Lung (tissue), 11 donors: ENCODE measurements at regions not wholly inside any gene's neighbourhood (a gene's known extent, or its start where the extent isn't known, plus 50 kb on each side); places are given as distances from the start of the nearest gene placed in this dataset.

ENCODE experiments used
- ATAC-seq: fragments of 200-7000 bp; cut with Tn5 transposase; one replicate; pipeline ENCODE4 v1.9.1; 2020; ENCODE audit warnings: moderate number of reproducible peaks; ENCODE audit not compliant: insufficient read depth, low FRiP score
- DNase-seq, 3 donors: peaks; one replicate each; pipeline ENCODE4 v3.0.0-alpha.2; 2013 to 2017
- H3K27ac ChIP-seq, 2 donors: one replicate each; pipeline ENCODE4 v1.5.1; 2013; ENCODE audit warnings: mild to moderate bottlenecking in 2 of 2, moderate library complexity in 2 of 2, control low read depth in 1 of 2, inconsistent platforms in 1 of 2, low read depth in 1 of 2, low read length in 1 of 2
- H3K27me3 ChIP-seq, 3 donors: one replicate each; pipeline ENCODE4 v1.5.1; 2013; ENCODE audit warnings: low read length in 2 of 3; ENCODE audit not compliant: control insufficient read depth in 3 of 3, insufficient read depth in 3 of 3
- H3K36me3 ChIP-seq, 4 donors: one replicate each; pipeline ENCODE4 v1.5.1; 2013; ENCODE audit warnings: low read length in 4 of 4, mild to moderate bottlenecking in 1 of 4, moderate library complexity in 1 of 4; ENCODE audit not compliant: control insufficient read depth in 4 of 4, insufficient read depth in 4 of 4
- H3K4me1 ChIP-seq, 5 donors: one replicate each; pipeline ENCODE4 v1.5.1; 2013; ENCODE audit warnings: low read length in 5 of 5, mild to moderate bottlenecking in 2 of 5, moderate library complexity in 1 of 5; ENCODE audit not compliant: control insufficient read depth in 5 of 5, insufficient read depth in 5 of 5
- H3K4me3 ChIP-seq: one replicate; pipeline ENCODE4 v1.5.1; 2013; ENCODE audit warnings: mild to moderate bottlenecking, control low read depth, moderate library complexity
- H3K9ac ChIP-seq, 2 donors: one replicate each; pipeline ENCODE4 v1.5.1; 2013; ENCODE audit warnings: low read length in 2 of 2, control low read depth in 1 of 2; ENCODE audit not compliant: insufficient read depth in 1 of 2
- H3K9me3 ChIP-seq, 4 donors: one replicate each; pipeline ENCODE4 v1.5.1; 2013; ENCODE audit warnings: low read length in 3 of 4, mild to moderate bottlenecking in 1 of 4, moderate library complexity in 1 of 4; ENCODE audit not compliant: control insufficient read depth in 4 of 4, insufficient read depth in 3 of 4
- CTCF ChIP-seq: IDR thresholded peaks from 2 replicates; pipeline ENCODE4 v1.5.1; 2012; ENCODE audit warnings: mild to moderate bottlenecking; ENCODE audit errors: control extremely low read depth, extremely low read depth
- WGBS, 2 donors: extraction: QIAGEN DNeasy Blood & Tissue Kit; methylation state at CpG; one replicate each; pipeline ENCODE4 v1.1.7; 2013; 5-methylcytosine and 5-hydroxymethylcytosine counted together
- donor health status: control.
- donor health status: control.
- donor health status: Bipolar disorder and iron deficiency.
- donor health status: healthy.
- donor health status: DM: yes; HTN: yes; CAD: no.

- DNase-seq (no peak), ATAC-seq (no peak)
- peaks cover 0 to 11% (median 0%) of the 10 kb centered on the region in 4 donors for H3K9me3 ChIP-seq
- no peak overlapping the region for H3K27ac ChIP-seq
- H3K36me3 ChIP-seq, result no peaks in the 10 kb centered on the region
- no peaks in the 10 kb centered on the region for H3K27me3 ChIP-seq
- no peaks in the 10 kb centered on the region for H3K4me1 ChIP-seq
- WGBS, 2 donors, result 75 to 80% methylated on average over 18 of the region's 18 CpGs
- H3K4me3 ChIP-seq, result no peak overlapping the region
- no peak overlapping the region for H3K9ac ChIP-seq
- TF ChIP-seq CTCF, result no peak
Observed at GRCh38 chr14:104474495-104475213, 104.9 kb upstream of the C14orf180 start.

GRCh38 chr14:104475256-104475655 is 104.3 kb upstream of the C14orf180 start:
- ATAC-seq (no peak), DNase-seq (no peak)
- H3K36me3 ChIP-seq, result no peaks in the 10 kb centered on the region
- H3K9ac ChIP-seq, result no peak overlapping the region
- 85 to 90% methylated on average over 12 of the region's 12 CpGs for WGBS, 2 donors
- no peaks in the 10 kb centered on the region for H3K27me3 ChIP-seq
- no peaks in the 10 kb centered on the region for H3K4me1 ChIP-seq
- H3K4me3 ChIP-seq, result no peak overlapping the region
- H3K27ac ChIP-seq, result no peak overlapping the region
- H3K9me3 ChIP-seq, result peaks cover 0 to 11% (median 0%) of the 10 kb centered on the region in 4 donors
- no peak for TF ChIP-seq CTCF

GRCh38 chr14:104475802-104476201 is 103.8 kb upstream of the C14orf180 start:
- ATAC-seq, result no peak
- Histone ChIP-seq H3K4me3 (no peak overlapping the region), H3K4me1 (no peaks in the 10 kb centered on the region), H3K27ac (no peak overlapping the region), H3K27me3 (no peaks in the 10 kb centered on the region), H3K36me3 (no peaks in the 10 kb centered on the region), H3K9me3 (peaks cover 0 to 15% (median 1%) of the 10 kb centered on the region in 4 donors), H3K9ac (no peak overlapping the region)
- no peak for DNase-seq
- no peak for TF ChIP-seq CTCF
- 92 to 96% methylated on average over 10 of the region's 10 CpGs for WGBS, 2 donors

- Histone ChIP-seq H3K27ac (no peak overlapping the region), H3K27me3 (no peaks in the 10 kb centered on the region), H3K9me3 (peaks cover 0 to 16% (median 1%) of the 10 kb centered on the region in 4 donors), H3K4me1 (no peaks in the 10 kb centered on the region), H3K4me3 (no peak overlapping the region), H3K9ac (no peak overlapping the region), H3K36me3 (no peaks in the 10 kb centered on the region)
- no peak for ATAC-seq
- no peak for DNase-seq
- TF ChIP-seq CTCF, result no peak
- 87 to 91% methylated on average over 10 of the region's 10 CpGs for WGBS, 2 donors
Observed at GRCh38 chr14:104476437-104476836, 103.1 kb upstream of the C14orf180 start.
